NT2/D1 (cell line): ENCODE measurements at regions not wholly inside any gene's neighbourhood (a gene's known extent, or its start where the extent isn't known, plus 50 kb on each side); places are given as distances from the start of the nearest gene placed in this dataset.

Experiments used
- DNase-seq: peaks from one replicate; pipeline ENCODE4 v3.0.0-alpha.2; 2011; ENCODE audit warnings: low read depth, low spot score
- H3K27me3 ChIP-seq: 2 replicates; pipeline ENCODE4 v1.6.0; 2011; ENCODE audit warnings: mild to moderate bottlenecking; ENCODE audit not compliant: insufficient read length, insufficient read depth
- H3K36me3 ChIP-seq: 2 replicates; pipeline ENCODE4 v1.6.1; 2011; ENCODE audit warnings: mild to moderate bottlenecking, low read length, mixed read lengths; ENCODE audit not compliant: insufficient read depth, insufficient read length
- H3K4me1 ChIP-seq: 2 replicates; pipeline ENCODE4 v1.5.1; 2011; ENCODE audit not compliant: insufficient read depth, insufficient read length
- H3K4me3 ChIP-seq: 2 replicates; pipeline ENCODE4 v1.5.1; 2011; ENCODE audit warnings: low read depth; ENCODE audit not compliant: insufficient read length
- H3K9ac ChIP-seq: 2 replicates; pipeline ENCODE4 v1.6.0; 2011; ENCODE audit warnings: low read depth; ENCODE audit not compliant: insufficient read length
- H3K9me3 ChIP-seq: 2 replicates; pipeline ENCODE4 v1.5.1; 2011; ENCODE audit warnings: mild to moderate bottlenecking, low read length; ENCODE audit not compliant: insufficient read depth
- SUZ12 ChIP-seq: IDR thresholded peaks from 2 replicates; pipeline ENCODE4 v1.6.1; 2011; ENCODE audit not compliant: insufficient read length, insufficient read depth; ENCODE audit errors: extremely low read depth
- YY1 ChIP-seq: IDR thresholded peaks from 2 replicates; pipeline ENCODE4 v1.6.1; 2011; ENCODE audit not compliant: insufficient read length, insufficient read depth
- ZNF274 ChIP-seq: IDR thresholded peaks from 2 replicates; pipeline ENCODE4 v1.6.1; 2011; ENCODE audit warnings: mild to moderate bottlenecking, low read depth, low read length

DNA sequence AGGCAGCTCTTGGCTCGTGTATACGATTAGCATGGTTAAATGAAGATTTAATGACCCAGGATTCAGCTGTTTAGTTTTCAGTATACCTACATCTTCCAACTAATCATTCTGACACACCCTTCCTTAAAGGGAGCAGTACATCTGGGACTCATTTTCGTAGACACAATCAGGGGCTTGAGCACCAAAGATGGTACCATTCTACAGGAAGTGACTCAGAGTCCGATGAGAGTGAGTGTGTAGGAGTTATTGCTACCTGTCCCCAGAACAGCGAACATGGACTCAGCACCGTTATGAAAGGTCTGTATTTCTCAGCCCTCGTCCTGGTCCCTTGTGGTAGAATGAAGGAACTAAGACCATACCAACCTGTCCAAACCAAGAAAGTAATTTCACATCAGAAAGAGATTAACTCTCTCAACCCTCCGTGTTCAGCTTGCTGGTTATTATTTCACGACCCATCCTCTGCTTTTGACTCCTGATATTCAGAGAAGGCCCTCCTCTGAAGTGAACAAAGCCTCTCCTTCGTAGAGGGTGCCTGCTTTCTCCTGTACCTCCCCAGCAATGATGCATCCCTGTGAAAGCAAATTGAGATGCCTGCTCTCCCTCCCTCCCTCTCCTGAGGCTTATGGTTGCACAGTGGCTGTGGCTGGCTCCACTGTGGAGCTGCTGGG, 214.8 kb downstream of the MTX2 start:
- TF ChIP-seq ZNF274 (no peak), YY1 (no peak), SUZ12 (no peak)
- no peaks in the 10 kb centered on the region for H3K4me1 ChIP-seq

GRCh38 chr2:176484838-176485237, 215.6 kb downstream of the MTX2 start:
- TF ChIP-seq SUZ12, result no peak
- H3K9ac ChIP-seq, result no peak overlapping the region
- DNase-seq, result no peak

More for the DNA sequence above, 214.8 kb downstream of the MTX2 start:
- Histone ChIP-seq H3K4me3 (no peak overlapping the region), H3K9me3 (no peaks in the 10 kb centered on the region), H3K27me3 (no peaks in the 10 kb centered on the region), H3K9ac (no peak overlapping the region), H3K36me3 (no peaks in the 10 kb centered on the region)
- no peak for DNase-seq

DNA sequence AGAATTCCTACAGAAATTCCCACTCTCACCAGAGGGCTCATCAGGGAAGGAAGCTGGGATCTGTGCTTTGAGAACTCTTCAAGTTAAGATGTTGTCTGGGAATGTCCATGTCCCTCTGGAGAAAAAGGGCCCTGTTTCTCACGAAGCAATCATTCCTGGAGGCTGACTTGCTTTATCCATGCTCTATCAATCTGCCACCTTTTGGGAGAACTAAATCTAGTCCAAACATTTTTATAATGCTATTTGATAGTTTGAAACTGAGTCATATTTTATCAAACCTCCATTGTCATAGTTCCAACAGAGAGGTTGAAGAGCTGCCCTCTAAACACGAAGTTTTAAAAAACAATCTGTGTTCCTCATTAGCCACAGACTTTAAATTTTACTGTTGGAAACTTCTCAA, 219.2 kb downstream of the MTX2 start:
- DNase-seq, result no peak

More at GRCh38 chr2:176484838-176485237, 215.6 kb downstream of the MTX2 start:
- H3K9me3 ChIP-seq, result no peaks in the 10 kb centered on the region
- no peaks in the 10 kb centered on the region for H3K4me1 ChIP-seq
- no peaks in the 10 kb centered on the region for H3K27me3 ChIP-seq
- no peaks in the 10 kb centered on the region for H3K36me3 ChIP-seq
- no peak overlapping the region for H3K4me3 ChIP-seq

GRCh38 chr2:176490061-176490861, 221.0 kb downstream of the MTX2 start:
- Histone ChIP-seq H3K9me3 (no peaks in the 10 kb centered on the region), H3K4me3 (no peak overlapping the region), H3K27me3 (no peaks in the 10 kb centered on the region), H3K9ac (no peak overlapping the region), H3K36me3 (no peaks in the 10 kb centered on the region), H3K4me1 (no peaks in the 10 kb centered on the region)
- DNase-seq, result no peak
- TF ChIP-seq YY1, result no peak
- no peak for TF ChIP-seq SUZ12
- no peak for TF ChIP-seq ZNF274

More for the DNA sequence above, 219.2 kb downstream of the MTX2 start:
- TF ChIP-seq SUZ12, result no peak
- no peak for TF ChIP-seq ZNF274
- no peak for TF ChIP-seq YY1
- H3K4me1 ChIP-seq, result no peaks in the 10 kb centered on the region
- H3K9me3 ChIP-seq, result no peaks in the 10 kb centered on the region
- H3K9ac ChIP-seq, result no peak overlapping the region
- H3K4me3 ChIP-seq, result no peak overlapping the region
- no peaks in the 10 kb centered on the region for H3K36me3 ChIP-seq
- H3K27me3 ChIP-seq, result no peaks in the 10 kb centered on the region

DNA sequence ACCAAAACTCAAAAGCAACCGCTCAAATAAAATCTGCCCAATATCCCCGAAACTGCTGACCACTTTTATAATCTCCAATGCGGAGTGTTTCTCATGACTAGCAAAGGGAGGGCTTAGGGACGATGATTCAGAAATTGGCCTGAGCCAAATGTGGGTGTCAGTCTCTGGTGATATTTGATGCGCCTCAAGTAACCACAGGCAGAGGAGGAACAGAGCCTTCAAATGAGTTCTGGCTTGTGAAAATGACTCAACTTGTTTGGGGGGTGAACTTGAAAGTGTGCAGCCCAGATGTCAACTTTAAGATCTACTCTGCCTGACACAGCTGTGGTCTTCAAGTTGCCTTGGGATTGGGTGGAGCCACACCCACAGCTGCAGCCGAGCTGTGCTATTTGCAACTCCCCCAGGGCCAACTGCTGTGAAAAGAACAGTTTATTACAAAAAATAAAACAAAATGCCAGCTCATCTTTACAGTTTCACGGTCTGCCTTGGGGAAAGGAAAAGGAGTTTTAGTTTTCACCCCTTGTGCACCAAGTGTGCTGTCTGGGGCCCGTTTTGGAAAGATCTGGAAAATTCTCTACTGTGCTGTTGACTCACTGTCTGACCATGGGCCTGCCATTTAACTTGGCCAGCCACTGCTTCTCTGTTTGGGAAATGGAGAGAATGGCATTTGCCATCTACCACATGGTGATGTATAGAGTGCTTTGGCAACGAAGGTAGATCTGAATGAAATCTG, 222.1 kb downstream of the MTX2 start:
- TF ChIP-seq SUZ12 (no peak), ZNF274 (no peak), YY1 (no peak)
- H3K27me3 ChIP-seq, result no peaks in the 10 kb centered on the region
- no peak for DNase-seq
- no peaks in the 10 kb centered on the region for H3K9me3 ChIP-seq
- H3K36me3 ChIP-seq, result no peaks in the 10 kb centered on the region
- H3K4me3 ChIP-seq, result no peak overlapping the region
- H3K4me1 ChIP-seq, result no peaks in the 10 kb centered on the region
- H3K9ac ChIP-seq, result no peak overlapping the region

DNA sequence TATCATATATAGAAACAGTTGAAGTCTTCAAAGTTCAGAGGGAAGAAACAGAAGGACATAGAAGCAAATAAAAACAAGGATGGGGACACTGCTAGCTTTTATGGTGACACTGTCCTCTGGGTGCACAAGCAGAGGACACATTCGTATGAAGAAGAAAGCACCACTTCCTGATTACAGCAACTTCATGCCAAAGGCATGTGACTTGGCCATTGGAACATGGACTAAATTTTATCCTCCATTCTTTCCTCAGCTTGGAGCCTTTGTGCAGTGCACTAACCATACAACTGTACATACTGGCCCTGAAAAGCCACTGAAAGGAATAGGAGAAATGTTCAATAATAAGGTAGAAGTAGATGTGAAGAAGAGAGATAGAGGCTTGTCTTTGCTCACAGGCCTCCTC, 223.3 kb downstream of the MTX2 start:
- Histone ChIP-seq H3K4me3 (no peak overlapping the region), H3K36me3 (no peaks in the 10 kb centered on the region), H3K4me1 (no peaks in the 10 kb centered on the region), H3K9me3 (no peaks in the 10 kb centered on the region), H3K9ac (no peak overlapping the region), H3K27me3 (no peaks in the 10 kb centered on the region)
- TF ChIP-seq SUZ12 (no peak), YY1 (no peak), ZNF274 (no peak)
- no peak for DNase-seq

- no peak for DNase-seq
- no peaks in the 10 kb centered on the region for H3K9me3 ChIP-seq
- no peaks in the 10 kb centered on the region for H3K27me3 ChIP-seq
- no peaks in the 10 kb centered on the region for H3K36me3 ChIP-seq
- TF ChIP-seq SUZ12 (no peak), YY1 (no peak), ZNF274 (no peak)
- H3K4me3 ChIP-seq, result no peak overlapping the region
- H3K9ac ChIP-seq, result no peak overlapping the region
- no peaks in the 10 kb centered on the region for H3K4me1 ChIP-seq
Observed at GRCh38 chr2:176493226-176493825, 224.1 kb downstream of the MTX2 start.
